HepG2 (cell line): ENCODE measurements at regions not wholly inside any gene's neighbourhood (a gene's known extent, or its start where the extent isn't known, plus 50 kb on each side); places are given as distances from the start of the nearest gene placed in this dataset.

Source experiments
- CTCF ChIP-seq: sonication (generic); formaldehyde crosslinking; IDR thresholded peaks from 2 replicates; pipeline ENCODE4 v1.5.0; 2020; ENCODE audit warnings: mild to moderate bottlenecking, missing genetic modification reagents, moderate library complexity
- EP300 ChIP-seq, 3 experiments: sonication (generic) in 1 of 3; formaldehyde crosslinking in 1 of 3; IDR thresholded peaks; 2 replicates each; pipeline versions ENCODE4 v1.5.1 to v1.6.1; 2011 to 2020; ENCODE audit warnings: low read depth in 2 of 3, low read length in 2 of 3, borderline replicate concordance in 1 of 3, improper control_type of control experiment in 1 of 3, mild to moderate bottlenecking in 1 of 3, missing genetic modification reagents in 1 of 3, moderate library complexity in 1 of 3
- FOXM1 ChIP-seq: sonication (generic); formaldehyde crosslinking; IDR thresholded peaks from 2 replicates; pipeline ENCODE4 v1.5.0; 2020; ENCODE audit warnings: missing genetic modification reagents
- NFYB ChIP-seq: sonication (generic); formaldehyde crosslinking; IDR thresholded peaks from 2 replicates; pipeline ENCODE4 v1.4.0; 2020; ENCODE audit warnings: missing genetic modification reagents
- SNAI1 ChIP-seq: sonication (generic); formaldehyde crosslinking; IDR thresholded peaks from 2 replicates; pipeline ENCODE4 v1.5.0; 2020; ENCODE audit warnings: mild to moderate bottlenecking, missing genetic modification reagents, borderline replicate concordance
- ZBED4 ChIP-seq: sonication (generic); formaldehyde crosslinking; IDR thresholded peaks from 2 replicates; pipeline ENCODE4 v1.4.0; 2020; ENCODE audit warnings: missing genetic modification reagents, borderline replicate concordance
- ZNF17 ChIP-seq: sonication (generic); formaldehyde crosslinking; IDR thresholded peaks from 2 replicates; pipeline ENCODE4 v1.5.0; 2020; ENCODE audit warnings: mild to moderate bottlenecking, missing genetic modification reagents
- ZNF318 ChIP-seq: sonication (generic); formaldehyde crosslinking; IDR thresholded peaks from 2 replicates; pipeline ENCODE4 v1.4.0; 2020; ENCODE audit warnings: mild to moderate bottlenecking, missing genetic modification reagents

- TF ChIP-seq ZBED4 (CRISPR knock-in tag), result no peak
- TF ChIP-seq CTCF (CRISPR knock-in tag), result no peak
- TF ChIP-seq EP300 (IDR thresholded peaks at IDR 0.05; ENCODE audit: low read depth in 2 of 2, low read length in 2 of 2), result no peak
- no peak for TF ChIP-seq EP300 (CRISPR knock-in tag; IDR thresholded peaks at IDR 0.05; ENCODE audit: borderline replicate concordance)
- TF ChIP-seq FOXM1 (CRISPR knock-in tag), result no peak
- TF ChIP-seq SNAI1 (CRISPR knock-in tag), result no peak
- no peak for TF ChIP-seq ZNF17 (CRISPR knock-in tag)
- TF ChIP-seq NFYB, result no peak
- TF ChIP-seq ZNF318 (CRISPR knock-in tag), result no peak
These were observed 178.6 kb downstream of the MYCN start for GRCh38 chr2:16118611-16119590.
